Superior temporal gyrus (tissue), 1 donor: ENCODE measurements at regions not wholly inside any gene's neighbourhood (a gene's known extent, or its start where the extent isn't known, plus 50 kb on each side); places are given as distances from the start of the nearest gene placed in this dataset.
"Not testable (repeated sequence)": the region's sequence is repeated elsewhere in the genome, so short reads cannot be mapped to it uniquely, and the experiment has no call there.

ENCODE experiments used
- DNase-seq: peaks from one replicate; pipeline ENCODE4 v3.0.0-alpha.2; 2016; ENCODE audit errors: extremely low spot score

DNA sequence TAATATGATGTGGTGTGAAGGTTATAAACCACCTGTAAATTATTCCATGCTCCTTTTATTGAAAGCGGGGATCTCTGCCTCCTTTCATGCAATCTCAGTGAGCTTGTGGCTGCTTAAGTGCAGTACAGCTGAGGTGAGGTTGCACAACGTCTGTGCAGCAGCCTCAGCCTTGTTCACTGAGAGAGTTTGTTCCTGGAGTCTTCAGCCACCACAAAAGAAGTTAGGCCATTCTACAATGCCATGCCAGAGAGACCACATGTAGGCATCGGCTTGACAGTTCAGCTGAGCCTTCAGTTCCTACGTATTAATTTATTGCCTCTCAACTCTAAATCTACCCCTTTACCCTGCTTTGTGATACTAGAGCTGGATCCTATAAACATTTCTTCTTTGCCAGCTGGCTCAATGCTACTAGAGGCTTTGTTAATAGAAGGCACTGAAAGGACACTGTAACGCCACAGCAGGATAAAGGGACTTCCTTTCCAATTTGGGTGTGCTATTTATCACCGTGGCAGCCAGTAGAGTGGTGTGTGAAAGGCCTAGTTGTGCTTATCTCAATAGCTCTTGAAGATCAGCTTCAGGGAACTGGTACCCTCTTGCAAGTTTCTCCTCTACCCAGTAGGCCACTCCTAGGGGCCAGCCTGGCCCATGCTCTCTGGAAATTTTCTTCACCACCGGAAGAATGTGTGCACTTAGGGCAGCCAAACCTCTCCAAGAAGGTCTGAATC is 337.7 kb downstream of the IPO8 start:
- no peak for DNase-seq

DNA sequence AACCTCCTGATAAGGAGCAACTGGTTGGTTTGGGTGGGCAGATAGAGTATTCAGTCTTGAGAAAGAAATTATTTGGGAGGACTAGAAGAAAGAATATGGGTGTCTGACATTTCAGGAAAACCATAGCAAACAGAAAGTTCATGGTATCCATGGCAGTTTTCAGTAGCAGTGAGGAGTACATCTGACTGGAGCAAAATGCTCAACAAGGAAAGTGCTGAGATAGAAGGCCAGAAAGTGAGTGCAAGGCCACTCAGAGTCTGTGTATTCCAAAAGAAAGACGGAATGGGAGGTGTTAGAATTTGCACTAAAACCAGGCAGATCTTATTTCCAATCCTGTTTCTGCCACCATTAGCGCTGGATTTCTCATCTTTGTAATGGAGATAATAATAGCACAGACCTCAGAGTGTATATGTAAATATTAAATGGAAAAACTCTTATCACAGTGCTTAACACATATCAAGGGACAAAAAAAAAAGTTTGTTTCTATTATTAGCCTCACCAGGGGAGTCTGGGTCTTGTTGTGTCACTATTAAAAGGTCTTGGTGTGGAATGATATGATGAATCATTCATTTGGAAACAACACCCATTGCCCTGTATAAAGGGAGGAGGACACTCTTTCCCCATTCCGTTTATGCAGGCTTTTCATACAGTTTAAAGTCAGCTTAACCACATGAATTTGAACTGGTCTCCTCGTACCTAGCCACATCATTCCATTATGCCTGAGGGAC is 349.8 kb downstream of the IPO8 start:
- no peak for DNase-seq

DNA sequence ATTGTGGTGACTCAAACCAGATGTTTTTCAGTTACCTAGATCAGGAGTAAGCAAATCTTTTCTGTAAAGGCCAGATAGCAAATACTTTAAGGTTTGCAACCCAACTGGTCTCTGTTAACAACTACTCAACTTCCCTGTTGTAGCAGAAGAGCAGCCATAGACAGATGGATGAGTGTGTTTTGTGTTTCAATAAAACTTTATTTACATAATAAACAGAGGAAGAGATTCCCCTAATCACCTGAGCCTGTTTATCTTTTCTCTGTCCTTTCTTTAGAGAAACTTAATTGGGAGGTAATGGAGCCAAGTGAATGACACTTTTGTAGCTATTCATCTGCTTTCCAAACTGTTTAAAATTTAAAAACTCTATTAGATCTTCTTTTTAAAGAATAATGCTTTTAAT is 365.1 kb downstream of the IPO8 start:
- DNase-seq, result no peak

DNA sequence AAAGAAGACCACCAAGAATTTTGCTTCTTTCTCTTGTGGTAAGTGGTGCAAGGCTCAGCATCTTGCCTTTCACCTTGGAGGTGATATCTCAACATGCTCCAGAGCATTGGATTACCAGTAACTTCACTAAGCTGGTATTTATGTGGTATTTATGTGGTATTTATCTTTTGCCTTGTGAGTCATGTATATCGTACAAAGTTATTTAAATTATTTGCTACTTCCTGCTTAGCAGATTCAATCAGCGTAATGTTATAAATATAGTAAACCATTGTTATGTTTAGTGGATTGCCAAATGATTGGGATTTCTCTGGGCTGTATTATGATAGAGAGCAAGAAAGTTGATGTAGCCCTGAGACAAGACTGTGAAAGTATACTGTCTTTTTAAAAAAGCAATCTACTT is 366.4 kb downstream of the IPO8 start:
- no peak for DNase-seq

DNA sequence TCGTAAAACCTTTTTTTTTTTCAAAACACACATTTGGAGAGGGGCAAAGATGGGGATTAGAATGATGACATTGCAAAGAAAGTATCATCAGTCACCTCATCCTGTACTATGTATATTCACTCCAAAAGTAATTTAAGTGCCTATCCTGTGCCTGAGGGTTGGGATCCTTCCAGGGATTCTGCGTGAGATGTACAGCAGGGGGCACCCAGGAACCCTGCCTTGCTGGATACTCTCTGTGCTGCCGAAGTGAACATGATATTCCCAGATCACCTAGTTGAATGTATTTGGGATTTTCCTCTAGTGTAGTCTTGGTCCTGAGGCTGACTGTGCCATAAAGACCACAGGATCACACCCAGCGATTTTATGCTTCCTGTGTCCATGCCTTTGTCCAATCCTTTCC is 372.7 kb downstream of the IPO8 start:
- DNase-seq, result no peak

DNA sequence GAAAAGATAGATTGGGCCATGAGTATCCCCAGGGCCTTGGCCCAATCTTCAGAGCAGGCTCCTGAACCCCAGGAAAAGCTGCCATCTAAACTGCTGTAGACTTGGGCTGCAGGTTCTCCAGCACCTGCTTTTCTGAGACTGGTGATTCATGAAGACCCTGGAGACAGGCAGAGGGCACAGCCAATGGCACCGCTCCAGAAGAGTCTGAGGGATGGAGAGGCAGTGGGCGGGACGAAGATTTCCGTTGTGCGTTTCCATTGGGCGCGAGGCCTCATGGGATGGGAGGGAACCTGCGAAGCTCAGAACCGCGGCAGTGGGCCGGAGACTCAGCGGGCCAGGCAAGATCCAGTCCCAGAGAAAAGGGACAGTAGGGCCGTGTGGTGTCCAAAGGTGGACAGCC is 375.1 kb downstream of the IPO8 start:
- DNase-seq, result no peak

DNA sequence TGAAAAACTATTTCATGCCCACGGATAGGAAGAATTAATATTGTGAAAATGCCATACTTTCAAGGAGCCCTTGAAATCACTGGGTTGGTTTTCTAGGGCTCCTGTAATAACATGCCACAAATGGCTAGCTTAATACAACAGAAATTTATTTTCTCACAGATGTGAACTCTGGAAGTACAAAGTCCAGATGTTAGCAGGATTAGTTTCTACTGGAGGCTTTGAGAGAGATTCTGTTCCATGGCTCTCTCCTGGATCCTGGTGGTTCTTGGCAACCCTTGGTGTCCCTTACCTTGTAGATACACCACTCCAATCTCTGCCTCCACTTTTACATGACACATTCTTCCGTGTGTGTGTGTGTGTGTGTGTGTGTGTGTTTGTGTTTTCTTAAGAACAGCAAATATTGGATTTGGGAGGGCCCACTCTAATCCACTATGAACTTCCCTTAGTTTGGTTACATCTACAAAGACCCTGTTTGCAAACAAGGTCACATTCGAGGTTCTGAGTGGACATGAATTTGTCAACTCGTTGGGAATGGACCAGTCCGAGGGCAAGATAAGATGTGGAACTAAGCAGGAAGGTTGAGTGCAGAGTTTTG is 381.1 kb downstream of the IPO8 start:
- DNase-seq, result no peak

DNA sequence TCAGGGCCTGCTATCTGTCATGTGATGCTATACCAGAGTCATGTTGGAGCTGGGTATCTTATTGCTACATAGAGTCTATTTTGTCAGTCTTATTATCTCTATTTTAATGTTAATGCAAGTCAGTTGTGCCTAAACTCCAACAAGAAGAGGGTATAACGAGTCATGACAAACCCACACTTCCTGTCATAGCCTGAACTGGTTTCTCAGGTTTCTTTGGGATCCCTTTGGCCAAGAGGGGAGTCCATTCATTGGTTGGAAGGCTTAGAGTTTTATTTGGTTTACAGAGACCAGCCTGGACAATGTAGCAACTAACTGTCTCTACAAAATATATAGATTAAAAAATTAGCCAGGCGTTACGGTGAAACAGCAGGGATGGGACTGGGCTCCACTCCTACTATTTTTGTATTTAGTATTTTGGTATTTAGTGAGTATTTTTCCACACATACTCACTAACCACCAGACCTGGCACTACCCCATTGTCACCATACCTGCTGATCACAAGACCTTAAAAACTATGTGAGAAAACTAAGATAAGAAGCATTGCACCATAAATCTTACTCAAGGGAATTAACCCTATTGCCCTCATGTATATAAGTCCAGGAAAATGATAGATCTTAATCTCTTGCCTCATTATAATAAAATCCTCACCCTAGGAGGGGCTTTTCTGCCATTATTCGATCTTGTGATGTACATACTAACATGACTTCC is 387.5 kb downstream of the IPO8 start:
- no peak for DNase-seq

DNA sequence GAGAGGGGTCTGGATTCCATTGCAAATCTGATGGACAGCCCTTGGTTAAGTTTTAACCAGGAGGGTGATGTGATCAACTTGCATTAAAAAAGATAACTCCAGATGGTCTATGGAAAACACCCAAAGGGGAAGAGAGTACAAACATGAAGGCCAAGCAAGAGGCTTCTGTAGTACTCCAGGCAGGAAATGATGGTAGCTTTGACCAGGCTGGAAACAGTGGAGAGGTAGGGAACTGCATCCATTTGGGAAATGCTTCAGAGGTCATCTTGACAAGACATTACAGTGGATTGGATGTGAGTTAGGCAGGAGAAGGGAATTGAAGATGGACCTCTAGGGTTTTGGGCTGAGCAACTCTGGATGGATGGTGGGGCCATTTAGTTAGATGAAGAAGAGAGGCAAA is 391.1 kb downstream of the IPO8 start:
- DNase-seq, result no peak

DNA sequence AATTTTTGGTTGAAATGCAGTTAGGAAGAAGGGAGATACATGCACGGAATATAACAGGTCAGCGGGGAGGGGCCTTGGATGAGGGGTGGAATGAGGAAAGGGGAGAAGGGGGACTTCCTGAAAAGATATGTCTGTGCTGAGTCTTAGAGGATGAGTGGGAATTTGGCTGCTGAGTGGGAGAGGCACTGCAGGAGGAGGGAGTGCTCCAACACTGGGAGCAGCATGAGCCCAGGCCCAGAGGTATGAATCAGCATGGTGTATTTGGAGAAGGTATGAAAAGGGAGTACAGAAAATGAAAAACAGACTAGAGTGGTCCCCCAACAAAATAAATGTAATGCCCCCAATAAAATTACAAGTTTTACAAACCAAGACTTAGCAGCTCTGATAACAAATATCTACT is 394.4 kb downstream of the IPO8 start:
- DNase-seq, result no peak

DNA sequence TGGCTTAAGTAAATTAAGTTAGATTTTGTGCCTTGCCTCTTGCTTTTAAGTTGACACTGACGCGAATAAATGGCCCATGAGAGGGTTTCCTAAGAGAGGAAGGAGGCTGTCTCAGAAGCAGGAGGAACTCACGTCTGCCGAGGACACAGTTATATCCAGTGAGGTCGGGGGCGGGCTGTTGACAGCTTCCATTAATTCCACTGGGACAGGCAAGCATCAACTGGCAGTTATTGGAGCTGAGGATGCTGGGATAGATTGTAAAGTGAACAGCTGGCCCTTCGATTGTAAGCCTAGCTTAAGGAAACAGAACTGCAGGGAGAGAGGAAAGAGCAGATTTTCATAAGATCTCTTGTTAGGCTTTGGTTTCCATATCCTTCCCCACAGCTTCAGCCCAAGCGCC is 399.2 kb downstream of the IPO8 start:
- DNase-seq, result no peak

DNA sequence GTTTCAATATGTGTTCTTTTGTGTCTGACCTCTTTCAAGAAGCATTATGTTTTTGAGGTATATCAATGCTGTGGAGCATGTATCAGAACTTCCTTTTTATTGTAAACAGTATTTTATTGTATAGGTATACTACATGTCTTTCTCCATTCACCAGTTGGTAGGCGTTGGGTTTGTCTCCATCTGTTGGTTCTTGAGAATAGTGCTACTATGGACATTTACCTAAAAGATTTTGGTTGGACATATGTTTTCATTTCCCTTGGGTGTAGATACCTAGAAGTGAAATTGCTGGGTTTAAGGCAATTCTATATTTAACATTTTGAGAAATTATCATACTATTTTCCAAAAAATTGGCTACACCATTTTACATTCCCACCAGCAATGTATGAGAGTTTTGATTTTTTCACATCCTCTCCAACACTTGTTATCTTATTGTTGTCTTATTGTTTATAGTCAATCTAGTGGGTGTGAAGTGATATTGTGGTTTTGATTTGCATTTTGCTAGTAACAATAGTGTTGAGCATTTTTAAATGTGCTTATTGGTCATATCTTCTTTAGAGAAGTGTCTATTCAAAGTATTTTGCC is 409.2 kb downstream of the IPO8 start:
- no peak for DNase-seq

DNA sequence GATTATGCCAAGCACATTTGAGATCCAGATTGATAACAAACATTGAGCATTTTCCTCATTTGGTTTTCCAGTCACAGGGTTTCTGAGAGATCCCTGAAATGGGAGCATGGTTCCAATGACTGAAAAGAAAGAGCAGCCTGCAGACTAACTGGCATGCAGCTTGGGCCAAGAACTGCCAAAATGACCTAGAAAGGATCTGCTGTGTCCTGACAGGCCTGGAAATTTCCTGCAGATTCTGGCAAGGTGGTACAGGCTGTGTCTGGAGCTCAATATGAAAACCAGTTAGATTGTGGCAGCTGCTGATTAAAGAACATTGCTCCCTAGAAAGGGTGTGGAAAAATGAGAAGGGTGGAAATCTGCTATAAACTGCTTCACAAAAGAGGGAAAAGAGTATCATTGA is 417.3 kb downstream of the IPO8 start:
- DNase-seq, result peak; percentile 41

DNA sequence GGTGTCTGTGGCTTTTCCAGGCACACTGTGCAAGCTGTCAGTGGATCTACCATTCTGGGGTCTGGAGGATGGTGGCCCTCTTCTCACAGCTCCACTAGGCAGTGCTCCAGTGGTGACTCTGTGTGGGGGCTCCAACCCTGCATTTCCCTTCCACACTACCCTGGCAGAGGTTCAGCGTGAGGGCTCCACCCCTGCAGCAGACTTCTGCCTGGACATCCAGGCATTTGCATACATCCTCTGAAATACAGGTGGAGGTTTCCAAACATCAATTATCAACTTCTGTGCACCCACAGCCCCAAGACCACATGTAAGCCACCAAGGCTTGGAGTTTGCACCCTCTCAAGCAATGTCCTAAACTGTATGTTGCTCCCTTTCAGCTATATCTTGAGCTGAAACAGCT is 423.2 kb downstream of the IPO8 start:
- DNase-seq, result not testable (repeated sequence)

DNA sequence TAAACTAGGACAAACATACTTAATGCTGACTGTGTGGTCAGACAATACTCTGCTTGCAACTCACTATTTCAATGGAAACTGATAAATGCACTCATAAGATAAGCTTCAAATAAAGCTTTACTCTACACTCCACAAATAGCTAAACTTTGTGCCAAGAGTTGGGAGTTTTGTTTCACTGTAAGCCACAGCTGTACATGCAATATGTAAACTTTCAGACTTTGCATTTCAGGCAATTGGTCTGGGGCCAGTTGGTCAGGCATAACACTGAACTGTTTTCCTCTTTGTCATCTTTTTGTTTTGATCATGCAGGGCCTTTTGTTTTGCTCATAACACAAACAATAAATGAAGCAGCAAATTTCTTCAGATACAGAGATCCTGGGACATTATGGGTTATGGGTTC is 426.2 kb downstream of the IPO8 start:
- DNase-seq, result no peak

DNA sequence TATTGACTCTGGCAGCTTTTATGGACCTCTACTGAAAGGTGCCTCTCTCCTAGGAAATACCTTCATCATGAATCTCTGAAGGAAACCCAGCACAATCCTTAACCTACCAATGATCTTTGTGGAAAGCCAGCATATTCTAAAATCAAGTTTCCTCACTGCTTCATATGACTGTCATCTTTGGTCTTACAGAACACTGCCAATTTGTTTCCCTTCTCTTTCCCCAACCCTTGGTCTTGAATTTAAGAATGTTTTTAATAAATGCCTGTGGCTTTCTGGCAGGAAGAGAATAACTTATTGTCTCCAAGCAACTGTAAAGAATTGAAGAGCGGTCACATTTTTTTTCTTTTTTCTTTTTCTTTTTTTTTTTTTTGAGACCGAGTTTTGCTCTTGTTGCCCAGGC is 427.6 kb downstream of the IPO8 start:
- DNase-seq, result no peak

DNA sequence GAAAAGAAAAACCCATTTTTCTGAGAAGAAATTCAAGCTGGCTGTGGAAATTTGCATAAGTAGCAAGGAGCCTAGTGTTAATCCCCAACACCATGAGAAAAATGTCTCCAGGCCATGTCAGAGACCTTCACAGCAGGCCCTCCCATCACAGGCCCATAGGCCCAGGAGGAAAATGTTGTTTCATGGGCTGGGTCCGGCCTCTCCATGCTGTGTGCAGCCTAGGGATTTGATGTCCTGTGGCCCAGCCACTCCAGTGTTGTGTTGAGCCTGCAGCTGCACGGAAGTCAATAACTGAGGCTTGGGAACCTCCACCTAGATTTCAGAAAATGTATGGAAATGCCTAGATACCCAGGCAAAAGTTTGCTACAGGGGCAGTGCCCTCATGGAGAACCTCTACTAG is 432.2 kb downstream of the IPO8 start:
- no peak for DNase-seq

DNA sequence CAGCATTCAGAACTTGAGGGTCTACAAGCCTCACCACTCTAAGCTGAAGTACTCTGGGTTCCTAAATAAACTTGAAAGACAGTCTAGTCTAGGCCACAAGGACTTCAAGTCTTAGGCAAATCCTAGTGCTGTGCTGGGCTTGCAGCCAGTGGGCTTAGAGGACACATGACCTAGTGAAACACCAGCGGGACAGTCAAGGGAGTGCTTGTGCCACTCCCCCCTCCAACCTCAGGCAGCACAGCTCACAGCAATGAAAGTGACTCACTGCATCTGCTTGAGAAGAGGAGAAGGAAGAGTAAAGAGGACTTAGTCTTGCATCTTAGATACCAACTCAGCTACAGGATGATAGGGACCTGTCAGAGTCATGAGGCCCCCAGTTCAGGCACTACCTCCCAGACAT is 438.1 kb downstream of the IPO8 start:
- DNase-seq, result no peak

DNA sequence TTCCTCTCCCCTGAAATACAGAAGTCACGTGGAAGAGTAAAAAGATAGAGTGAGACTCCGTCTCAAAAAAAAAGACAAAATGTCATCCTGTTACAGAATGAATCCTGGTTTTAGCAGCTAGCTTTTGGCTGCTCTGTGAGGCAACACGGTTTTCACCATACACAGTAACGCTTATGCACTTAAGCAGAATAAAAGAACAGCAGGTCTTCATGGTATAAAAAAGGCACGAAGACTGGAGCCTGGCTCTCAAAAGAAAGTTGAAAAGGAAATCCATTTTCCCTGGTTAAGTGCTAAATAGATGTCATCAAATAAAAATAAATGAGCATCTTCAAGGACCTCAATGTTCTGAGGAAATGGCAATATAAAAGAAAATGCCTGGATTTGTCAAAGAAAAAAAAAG is 444.1 kb downstream of the IPO8 start:
- DNase-seq, result no peak

DNA sequence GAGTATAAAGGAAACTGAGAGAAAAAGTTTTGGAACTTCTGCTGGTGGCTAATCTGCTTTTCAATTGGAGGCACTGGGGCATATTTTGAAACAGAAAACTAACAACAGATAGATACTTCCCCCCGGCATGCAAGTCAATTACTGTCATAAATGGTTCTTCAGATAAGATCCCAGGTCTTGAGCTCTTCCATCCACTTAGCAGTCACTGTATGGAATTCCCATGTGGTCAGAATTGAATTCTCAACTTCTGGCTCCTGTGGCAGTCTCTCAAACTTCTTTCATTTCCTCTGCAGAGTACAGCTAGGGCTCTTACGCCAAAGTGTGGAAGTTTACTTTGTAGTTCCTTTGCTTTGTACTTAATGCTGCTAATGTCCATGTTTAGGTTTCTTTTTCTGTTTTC is 452.2 kb downstream of the IPO8 start:
- DNase-seq, result no peak

DNA sequence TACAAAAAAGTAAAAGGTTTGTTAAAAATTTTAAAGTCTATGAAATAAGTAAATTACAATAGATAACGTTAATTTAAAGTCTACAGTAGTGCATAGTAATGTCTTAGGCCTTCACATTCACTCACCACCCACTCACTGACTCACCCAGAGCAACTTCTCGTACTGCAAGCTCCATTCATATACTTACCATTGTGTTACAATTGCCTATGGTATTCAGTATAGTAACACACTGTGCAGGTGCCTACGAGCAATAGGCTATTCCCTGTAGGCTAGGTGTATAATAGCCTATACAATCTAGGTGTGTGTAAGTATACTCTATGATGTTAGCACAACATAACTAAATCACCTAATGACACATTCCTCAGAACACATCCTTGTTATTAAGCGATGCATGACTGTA is 435.3 kb upstream of the TMTC1 start:
- no peak for DNase-seq

DNA sequence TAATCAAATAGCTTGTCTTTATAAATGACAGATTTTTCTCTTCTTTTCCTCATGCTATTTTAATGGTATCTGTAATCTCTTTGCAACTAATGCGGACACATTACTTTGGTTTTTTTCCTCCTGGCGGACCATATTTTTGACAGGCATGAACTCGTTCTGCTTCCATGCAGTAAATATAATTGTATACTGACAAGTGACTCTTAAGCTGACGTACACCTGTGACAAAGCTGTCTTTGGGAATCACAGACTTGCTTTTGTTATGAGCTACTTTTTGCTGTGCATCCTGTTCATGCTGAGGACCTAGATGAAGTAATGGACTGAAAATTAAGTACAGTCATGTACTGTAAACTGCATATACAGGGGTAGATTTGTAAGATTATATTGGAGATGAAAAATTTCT is 434.3 kb upstream of the TMTC1 start:
- no peak for DNase-seq
